ENCODE measurements at regions not wholly inside any gene's neighbourhood (a gene's known extent, or its start where the extent isn't known, plus 50 kb on each side); places are given as distances from the start of the nearest gene placed in this dataset.
"Not testable (repeated sequence)": the region's sequence is repeated elsewhere in the genome, so short reads cannot be mapped to it uniquely, and the experiment has no call there.

DNA sequence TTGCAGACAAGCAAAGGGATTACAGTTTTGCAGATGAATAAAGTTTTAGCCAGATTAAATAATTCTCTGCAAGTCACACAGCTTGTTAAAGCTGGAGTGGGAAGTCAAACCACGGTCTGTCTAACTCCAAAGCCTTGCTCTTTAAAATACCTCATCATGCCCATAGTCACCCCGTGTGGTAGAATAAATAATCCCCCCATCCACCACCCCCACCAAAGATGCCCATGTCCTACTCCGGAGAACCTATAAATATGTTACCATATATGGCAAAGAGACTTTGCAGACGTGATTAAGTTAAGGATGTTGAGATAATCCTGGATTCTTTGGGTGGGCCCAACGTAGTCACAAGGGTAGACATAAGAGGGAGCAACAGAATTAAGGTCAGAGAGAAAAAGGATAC is 118.7 kb downstream of the BEND2 start:
- no peak for DNase-seq

DNA sequence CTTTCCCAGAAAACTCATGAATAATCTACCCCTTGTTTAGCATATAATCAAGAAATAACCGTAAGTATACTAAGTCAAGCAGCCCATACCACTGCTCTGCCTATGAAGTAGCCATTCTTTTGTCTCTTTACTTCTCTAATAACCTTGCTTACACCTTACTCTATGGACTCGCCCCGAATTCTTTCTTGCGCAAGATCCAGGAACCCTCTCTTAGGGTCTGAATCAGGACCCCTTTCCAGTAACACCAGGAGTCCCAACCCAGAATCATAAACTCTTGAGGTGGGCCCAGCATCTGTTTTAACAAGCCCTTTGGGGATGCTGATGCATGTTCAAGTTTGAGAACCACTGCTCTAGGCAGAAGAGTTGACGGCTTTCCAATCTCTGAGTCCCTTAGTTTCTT is 119.6 kb downstream of the BEND2 start:
- no peak for DNase-seq

DNA sequence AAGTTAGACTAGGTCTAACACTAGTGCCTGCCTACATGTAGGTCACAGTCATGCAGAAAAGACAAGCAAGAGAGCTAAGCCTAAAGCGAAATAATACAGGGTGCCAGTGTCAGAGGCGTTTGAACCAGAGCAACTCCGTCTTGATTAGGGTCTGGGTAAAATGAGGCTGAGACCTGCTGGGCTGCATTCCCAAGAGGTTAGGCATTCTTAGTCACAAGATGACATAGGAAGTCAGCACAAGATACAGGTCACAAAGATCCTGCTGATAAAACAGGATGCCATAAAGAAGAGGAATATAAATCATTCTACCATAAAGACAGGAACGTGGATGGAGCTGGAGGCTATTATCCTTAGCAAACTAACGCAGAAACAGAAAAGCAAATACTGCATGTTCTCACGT is 120.9 kb downstream of the BEND2 start:
- no peak for DNase-seq

DNA sequence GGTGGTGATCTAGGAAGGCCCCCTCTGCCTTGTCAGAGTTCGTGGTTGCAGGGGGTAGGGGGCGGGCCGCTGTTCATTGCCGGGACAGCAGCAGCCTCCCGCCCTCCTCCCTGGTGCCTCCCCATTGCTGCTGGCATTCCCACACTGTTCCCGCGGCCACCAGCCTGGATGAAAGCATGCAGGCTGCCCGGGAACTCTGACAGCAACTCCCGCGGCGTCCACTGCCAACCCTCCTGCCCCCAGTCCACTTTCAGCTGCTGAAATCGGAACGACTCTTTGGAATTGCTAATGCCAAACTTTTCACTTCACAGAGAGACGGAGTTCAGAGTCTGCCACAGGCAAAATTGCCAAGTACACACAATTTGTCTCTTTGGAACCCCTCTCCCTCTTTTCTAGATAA is 121.9 kb downstream of the BEND2 start:
- DNase-seq, result no peak

GRCh38 chrX:18076434-18076833 is 144.3 kb downstream of the BEND2 start:
- no peak for DNase-seq

GRCh38 chrX:18075603-18076002 is 145.1 kb downstream of the BEND2 start:
- DNase-seq, result no peak

GRCh38 chrX:18068045-18068444 is 152.6 kb downstream of the BEND2 start:
- DNase-seq, result not testable (repeated sequence)

- no peak for DNase-seq
Observed at GRCh38 chrX:18065956-18066355, 154.7 kb downstream of the BEND2 start.

- DNase-seq, result no peak
Observed at GRCh38 chrX:18051690-18052089, 169.0 kb downstream of the BEND2 start.

GRCh38 chrX:18047491-18047890 is 173.2 kb downstream of the BEND2 start:
- DNase-seq, result no peak

DNA sequence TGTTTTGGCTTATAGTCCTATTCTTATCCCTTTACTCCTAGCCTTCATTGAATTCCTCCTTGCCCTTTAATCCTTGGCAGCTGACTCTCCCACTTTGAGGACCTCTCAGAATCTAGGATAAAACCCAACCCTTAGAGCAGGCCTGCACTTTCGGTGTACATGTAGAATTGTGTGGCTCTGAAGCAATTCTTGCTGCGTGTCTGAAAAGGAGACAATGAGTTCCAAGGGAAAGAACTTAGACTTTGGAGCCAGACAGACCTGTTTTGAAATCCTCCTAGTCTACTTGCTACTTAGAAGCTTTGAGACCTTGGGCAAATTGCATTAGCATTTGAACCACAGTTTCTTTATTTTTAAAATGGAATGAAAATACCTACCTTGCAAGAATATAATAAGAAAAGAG is 175.2 kb downstream of the BEND2 start:
- DNase-seq, result no peak

DNA sequence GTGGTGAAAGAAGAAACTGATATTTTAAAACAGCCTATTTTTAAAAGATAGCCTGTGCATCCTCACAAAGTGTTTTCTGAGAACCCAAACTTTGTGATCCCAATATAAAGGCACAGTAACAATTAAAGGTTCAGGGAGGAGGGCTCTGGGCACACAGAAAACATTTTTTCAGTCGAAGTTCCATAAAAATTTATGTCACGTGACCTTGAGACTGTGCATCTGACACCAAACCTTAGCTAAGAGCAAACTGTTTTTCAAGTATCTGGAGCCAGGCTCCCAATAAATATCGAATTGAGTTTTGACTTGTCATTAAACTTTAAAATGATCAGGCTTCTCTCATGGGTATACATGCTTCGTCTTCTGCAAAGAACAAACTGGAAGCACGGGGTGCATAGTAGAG is 177.9 kb downstream of the BEND2 start:
- no peak for DNase-seq

DNA sequence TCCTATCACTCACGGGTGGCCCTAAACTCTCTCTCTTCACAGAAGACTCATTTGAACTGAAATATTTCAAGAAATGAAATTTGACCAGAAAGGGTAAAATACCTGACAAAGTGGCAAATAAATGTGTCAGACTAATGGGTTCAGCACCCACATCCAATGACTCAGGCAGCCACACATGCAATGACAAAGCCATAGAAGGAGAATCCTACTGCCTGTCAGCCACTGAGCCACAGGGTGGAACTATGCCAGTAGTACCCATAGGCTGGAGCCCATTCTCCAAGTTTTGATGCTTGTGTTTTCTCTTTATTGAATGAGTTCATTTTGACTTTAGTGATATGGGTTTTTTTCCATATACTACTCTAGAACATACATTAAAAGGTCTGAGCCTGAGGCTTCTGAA is 179.0 kb downstream of the BEND2 start:
- DNase-seq, result no peak

GRCh38 chrX:18039023-18039422 is 177.9 kb upstream of the RAI2 start:
- no peak for DNase-seq

GRCh38 chrX:18036394-18036793 is 175.3 kb upstream of the RAI2 start:
- no peak for DNase-seq

- no peak for DNase-seq
Observed at GRCh38 chrX:18034945-18035344, 173.8 kb upstream of the RAI2 start.

DNA sequence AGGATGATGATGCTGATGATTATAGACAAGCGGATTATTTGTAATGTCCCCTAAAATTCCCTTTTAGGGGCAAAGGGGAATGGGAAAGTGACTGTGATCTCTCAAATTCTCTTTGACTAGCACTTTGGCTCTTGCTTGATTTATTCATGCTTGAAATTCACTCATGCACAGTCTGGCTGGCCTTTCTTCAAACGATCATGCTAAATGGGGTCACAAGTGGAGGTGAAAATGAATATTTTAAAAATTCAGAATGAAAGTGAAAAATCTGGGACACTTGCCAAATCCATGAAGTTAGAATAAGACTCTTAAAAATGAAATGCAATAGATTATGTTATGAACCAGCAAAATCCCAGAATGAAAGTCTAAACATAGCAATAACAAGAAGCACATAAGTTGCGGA is 173.4 kb upstream of the RAI2 start:
- DNase-seq, result no peak

DNA sequence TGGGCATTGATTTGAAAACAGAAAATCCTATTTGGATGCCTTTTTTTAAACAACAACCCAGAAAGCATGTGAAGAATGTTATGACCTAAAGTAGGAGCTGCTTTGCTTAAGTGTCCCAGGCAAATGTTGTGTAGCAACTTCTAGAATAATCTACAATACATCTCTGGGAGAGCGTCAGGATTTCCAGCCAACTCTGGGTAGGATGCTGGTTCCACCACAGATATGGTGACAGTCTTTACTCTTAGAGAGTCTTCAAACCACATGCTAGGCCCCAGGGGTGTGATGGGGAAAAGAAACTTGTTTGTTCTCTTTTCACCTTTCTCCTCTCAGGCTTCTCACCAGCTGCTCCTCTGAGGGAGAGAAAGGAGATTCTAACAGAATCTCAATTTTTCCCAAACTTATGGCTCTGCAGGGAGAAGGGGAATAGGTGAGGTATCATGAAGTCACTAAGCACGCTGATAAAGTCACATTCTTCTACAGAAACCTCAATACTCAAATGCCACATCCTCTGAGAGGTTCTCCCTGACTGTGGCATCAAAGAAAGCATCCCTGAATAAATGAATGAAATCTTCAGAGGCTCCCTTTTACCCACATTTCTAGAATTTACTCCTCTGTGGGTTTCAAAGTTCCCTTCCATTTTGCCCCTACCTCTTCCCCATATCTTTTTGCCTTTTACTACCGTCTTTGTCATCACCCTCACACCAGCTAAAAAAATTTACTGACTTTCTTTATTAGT is 171.6 kb upstream of the RAI2 start:
- DNase-seq, result no peak

- DNase-seq, result no peak
Observed at GRCh38 chrX:18031726-18032375, 170.8 kb upstream of the RAI2 start.

- DNase-seq, result not testable (repeated sequence)
Observed at GRCh38 chrX:18030656-18031055, 169.6 kb upstream of the RAI2 start.

- DNase-seq, result no peak
Observed at GRCh38 chrX:18026166-18026565, 165.1 kb upstream of the RAI2 start.

- DNase-seq, result no peak
Observed at GRCh38 chrX:18017411-18017810, 156.3 kb upstream of the RAI2 start.

DNA sequence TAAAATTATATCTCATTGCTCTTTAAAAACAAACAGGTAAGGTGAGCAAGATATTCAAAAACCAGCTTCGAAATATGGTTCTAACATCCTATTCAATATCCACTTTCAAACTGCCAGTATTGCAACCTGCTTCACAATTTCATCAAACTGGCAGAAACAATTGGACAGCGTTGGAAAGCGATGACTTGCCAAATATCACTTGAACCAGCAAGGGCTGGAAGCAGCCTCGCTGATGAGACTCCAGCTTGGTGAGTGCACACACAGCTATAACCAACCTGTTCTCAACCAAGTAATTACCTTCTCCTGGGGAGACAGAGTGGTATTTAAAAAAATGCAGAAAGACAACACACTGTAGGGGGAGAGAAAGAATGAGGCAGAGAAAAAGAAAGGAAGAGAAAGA is 155.8 kb upstream of the RAI2 start:
- no peak for DNase-seq

GRCh38 chrX:18010253-18010652 is 149.2 kb upstream of the RAI2 start:
- no peak for DNase-seq

- DNase-seq, result no peak
Observed at GRCh38 chrX:18003876-18004275, 142.8 kb upstream of the RAI2 start.
